HG03442 (cell line): ENCODE measurements at regions not wholly inside any gene's neighbourhood (a gene's known extent, or its start where the extent isn't known, plus 50 kb on each side); places are given as distances from the start of the nearest gene placed in this dataset.
"Not testable (repeated sequence)": the region's sequence is repeated elsewhere in the genome, so short reads cannot be mapped to it uniquely, and the experiment has no call there.

Experiments used
- ATAC-seq: cut with Tn5 transposase; IDR thresholded peaks from one replicate; pipeline ENCODE4 v1.9.1; 2021; ENCODE audit warnings: mild to moderate bottlenecking, moderate library complexity; ENCODE audit not compliant: unreplicated experiment

- ATAC-seq = no peak
Observed at GRCh38 chr2:149767516-149767974, 180.0 kb upstream of the MMADHC start.

DNA sequence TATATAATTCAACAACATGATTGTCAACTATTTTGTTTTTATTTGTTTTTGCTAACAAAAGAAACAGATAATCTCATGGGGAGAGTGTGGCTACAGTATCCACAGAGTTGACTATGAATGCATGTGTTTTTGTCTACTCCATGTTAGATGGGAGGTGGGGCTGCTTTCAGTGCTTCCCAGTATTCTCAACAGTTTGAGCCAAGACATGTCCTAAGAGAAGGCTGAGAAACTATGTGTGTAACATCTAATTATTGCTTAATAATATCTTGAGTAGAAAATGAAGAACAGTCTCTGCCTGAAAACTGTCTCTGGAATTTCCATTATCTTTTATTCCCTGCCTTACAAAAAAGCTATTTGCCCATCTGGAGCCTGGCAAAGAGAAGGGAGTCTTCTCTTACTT is 178.8 kb upstream of the MMADHC start:
- no peak for ATAC-seq

- ATAC-seq = no peak
Observed at GRCh38 chr2:149765636-149766035, 178.1 kb upstream of the MMADHC start.

GRCh38 chr2:149765003-149765402 is 177.4 kb upstream of the MMADHC start:
- ATAC-seq = no peak

DNA sequence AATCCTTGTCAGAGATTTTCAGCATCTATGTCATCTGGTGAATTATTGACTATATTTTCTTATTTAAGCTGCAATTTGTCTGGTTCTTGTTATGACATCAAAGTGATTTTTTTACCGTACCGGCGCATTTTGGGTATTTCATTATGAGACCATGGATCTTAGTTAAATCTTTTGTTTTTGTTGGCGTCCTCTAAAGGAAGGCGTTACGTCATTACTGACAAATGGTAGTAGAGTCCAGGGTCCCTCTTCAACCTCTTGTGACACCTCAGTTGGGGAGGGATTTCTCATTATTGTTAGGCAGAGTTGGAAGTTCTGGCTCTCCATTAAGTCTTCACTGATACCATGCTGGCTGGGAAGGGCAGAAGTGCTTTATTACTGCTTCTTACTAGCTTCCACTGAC is 175.8 kb upstream of the MMADHC start:
- ATAC-seq = no peak

- ATAC-seq = no peak
Observed at GRCh38 chr2:149761611-149762010, 174.0 kb upstream of the MMADHC start.

- not testable (repeated sequence) for ATAC-seq
Observed at GRCh38 chr2:149759382-149759781, 171.8 kb upstream of the MMADHC start.

DNA sequence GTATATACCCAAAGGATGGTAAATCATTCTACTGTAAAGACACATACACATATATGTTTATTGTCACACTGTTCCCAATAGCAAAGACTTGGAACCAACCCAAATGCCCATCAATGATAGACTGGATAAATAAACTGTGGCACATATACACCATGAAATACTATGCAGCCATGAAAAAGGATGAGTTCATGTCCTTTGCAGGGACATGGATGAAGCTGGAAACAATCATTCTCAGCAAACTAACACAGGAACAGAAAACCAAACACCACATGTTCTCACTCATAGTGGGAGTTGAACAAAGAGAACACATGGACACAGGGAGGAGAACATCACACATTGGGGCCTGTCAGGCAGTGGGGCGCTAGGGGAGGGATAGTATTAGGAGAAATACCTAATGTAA is 167.1 kb upstream of the MMADHC start:
- not testable (repeated sequence) for ATAC-seq

- ATAC-seq = no peak
Observed at GRCh38 chr2:149747456-149747855, 159.9 kb upstream of the MMADHC start.

DNA sequence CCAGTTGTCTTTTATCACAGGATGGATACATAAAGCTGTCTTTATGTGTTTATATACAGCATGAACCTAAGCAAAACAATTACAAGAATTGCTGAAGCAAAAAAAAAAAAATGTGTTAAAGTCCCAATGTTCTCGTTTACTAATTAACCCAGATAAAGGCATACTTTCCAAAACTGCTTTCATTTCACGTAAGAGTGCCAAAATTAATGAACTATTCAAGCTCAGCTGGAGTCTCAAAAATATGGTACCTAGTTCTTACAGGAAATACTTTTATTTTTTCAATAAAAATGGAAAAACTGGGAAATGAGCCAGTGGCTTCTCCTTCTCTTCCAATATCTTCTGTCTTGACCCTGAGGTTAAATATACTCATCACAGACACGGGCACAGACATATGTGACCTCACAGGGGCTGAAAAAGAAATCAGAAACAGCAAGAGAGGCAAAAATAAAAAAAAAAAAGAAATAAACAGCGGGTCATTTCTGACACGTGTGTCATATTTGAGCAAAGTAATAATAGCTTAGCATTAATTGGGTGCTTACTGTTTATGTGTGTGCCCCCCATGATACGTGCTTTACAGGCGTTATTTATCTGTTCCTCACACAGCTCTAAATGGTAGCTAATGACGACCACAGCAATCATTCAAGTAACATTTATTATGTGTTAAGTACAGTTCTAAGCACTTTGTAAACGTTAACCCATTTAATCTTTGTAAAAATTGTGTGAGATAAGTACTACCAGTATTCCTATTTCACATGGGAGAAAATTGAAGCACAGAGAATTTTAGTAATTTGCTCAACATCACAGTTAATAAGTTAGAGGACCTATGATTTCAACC is 158.0 kb upstream of the MMADHC start:
- no peak for ATAC-seq

DNA sequence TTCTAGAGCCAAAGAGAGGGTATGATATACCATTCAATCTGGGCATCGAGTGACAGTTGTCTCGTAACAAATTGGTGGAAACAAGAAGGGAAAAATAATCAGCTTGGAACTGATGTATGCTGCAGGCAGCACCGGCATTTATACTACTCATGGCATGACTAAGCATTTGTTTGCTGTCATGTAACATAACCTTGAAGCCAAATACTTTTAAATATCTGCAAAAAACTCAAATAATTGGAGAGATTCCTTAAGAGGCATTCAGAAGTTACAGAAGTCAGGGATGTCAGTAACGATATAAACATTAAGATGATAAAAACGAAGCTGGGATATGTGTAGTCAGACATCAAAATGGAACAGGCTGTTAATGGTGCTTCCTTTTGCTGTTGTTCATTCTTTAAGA is 157.3 kb upstream of the MMADHC start:
- ATAC-seq = no peak

DNA sequence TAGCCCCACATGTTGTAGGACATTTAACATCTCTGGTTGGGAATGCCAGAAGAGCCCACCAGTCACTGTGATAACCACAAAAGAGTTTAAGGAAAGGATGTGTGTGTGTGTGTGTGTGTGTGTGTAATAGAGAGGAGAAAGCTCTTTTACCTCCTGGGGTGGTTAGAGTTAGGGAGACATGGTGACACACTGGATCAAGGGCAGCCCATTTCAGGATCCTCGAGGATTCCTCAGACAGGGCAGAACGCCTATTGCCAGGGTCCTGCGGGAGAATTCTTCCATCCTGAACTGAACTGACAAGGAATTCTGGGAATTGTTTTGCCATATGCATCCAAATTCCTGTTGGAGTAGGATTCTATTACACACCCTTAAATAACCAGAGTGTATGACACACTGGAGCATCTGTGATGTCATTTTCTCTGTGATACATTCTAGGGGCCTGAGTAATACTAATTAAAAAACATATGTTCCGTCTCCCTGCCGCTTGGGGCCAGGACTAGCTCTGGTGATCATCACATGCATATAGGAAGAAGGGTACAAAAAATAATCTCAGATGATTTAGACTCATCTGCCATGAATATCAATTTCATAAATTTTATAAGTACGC is 156.4 kb upstream of the MMADHC start:
- ATAC-seq = no peak

DNA sequence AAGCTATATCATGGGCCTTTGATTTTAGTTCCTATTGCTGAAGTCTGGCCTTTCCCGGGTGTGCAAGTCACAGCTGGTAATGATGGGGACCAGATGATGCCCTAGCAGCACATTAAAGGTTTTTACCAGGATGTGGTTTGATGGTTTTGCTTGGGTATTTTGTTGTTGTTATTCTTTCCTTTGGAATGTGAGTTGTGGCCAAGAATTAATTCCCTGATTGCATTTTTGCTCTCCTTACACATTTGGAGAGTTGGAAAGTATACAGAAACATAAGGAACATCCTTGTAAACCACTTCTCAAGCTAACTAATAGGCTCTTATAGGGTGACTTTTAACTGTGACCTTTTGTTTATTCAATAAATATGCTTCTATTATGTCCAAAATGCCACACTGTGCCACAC is 154.1 kb upstream of the MMADHC start:
- ATAC-seq = no peak

DNA sequence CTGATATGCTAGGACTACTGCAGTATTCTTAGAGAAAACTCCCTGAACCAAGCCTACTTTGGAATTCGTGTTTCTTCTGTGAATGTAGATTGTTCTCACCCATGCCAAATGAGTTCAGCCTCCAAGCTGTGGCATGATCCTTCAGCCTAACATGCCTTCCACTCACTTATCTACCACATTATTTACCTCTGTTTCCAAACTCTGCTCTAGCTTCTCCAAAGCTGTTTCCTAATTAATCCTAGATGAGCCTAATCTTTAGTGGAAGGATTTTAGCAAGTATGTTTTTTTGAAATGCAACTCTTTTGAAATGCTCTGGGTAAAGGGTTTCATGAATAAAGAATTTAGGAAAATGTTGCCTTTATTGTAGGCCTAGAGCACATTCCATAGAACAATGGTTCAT is 152.9 kb upstream of the MMADHC start:
- no peak for ATAC-seq

- no peak for ATAC-seq
Observed at GRCh38 chr2:149739883-149740265, 152.3 kb upstream of the MMADHC start.

- ATAC-seq = no peak
Observed at GRCh38 chr2:149739171-149739882, 151.8 kb upstream of the MMADHC start.

DNA sequence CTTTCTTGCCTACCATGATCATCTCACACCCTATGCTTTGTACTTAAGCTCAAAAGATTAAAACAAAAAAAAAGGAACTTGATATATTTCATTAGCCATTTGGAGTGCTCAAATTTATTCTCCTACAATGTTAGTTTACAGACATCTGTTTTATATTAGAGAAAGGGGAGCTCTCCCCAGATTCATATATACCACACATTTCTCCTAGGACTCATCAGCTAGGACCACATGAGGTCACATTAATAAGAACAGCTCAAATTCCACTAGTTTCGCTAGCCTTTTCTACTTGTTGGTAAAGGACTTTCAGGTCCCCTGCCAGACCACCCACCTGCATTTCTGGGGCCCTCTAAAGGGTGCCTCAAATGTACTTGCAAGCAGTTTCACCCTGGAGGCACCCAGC is 151.2 kb upstream of the MMADHC start:
- no peak for ATAC-seq

DNA sequence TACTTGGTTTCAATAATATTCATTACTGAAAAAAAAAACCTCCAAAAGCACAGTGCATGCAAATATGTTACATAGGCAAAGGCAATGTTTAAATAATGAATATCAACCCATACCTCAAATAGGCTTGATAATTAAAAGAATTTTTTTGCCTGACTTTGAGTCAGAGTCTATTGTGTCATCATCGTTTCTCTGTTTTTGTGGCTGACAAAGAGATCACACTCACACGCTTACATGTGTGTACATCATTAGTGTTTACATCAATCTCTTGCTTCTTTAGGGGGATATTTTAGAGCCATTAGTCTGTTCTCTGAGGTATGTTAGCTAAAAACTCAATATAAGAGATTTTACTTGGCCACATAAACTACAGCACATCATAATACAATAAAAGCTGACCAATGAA is 150.3 kb upstream of the MMADHC start:
- ATAC-seq = no peak

DNA sequence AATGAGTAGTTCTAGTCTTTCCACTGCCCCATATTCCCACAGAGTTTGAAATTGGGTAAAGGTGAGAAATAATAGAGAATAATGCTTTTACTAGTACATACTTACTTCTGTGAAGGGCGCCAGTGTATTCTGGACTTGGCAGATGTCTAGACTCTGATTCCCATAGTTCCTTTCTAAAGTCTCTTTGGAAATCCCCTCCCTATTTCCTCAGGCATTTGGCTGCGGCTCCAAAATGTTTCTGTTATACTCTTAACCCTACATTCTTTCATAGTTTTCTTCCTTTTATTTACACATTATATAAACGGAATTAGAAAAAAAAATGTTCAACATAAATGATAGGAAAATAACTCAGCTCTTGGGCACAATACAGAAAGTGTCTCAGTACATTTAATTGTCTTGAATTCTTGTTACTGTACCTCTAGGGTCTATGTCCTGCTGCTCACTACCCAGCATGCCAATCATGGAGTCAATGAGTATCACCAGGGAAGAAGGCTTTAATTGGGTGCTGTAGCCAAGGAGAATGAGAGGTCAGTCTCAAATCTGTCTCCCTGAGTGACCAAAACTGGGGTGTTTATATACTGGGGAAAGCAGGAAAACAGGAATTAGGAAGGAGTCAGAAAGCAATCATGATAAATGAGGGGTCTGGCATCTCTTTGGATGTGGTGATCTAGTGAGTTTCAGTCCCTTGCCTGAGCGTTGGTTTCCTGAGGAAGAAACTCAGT is 147.8 kb upstream of the MMADHC start:
- no peak for ATAC-seq

GRCh38 chr2:149733936-149734685 is 146.5 kb upstream of the MMADHC start:
- no peak for ATAC-seq
